H1 (cell line): ENCODE measurements at regions not wholly inside any gene's neighbourhood (a gene's known extent, or its start where the extent isn't known, plus 50 kb on each side); places are given as distances from the start of the nearest gene placed in this dataset.

Experiments used
- CTCF ChIA-PET: fragments of 300-600 bp; sonication (Branson Sonifier 250); formaldehyde crosslinking; loops from one replicate; lab custom pipeline; 2021; ENCODE audit not compliant: partially characterized antibody; lab: Charles Lee
- POLR2A ChIA-PET: fragments of 300-600 bp; sonication (Branson Sonifier 250); formaldehyde crosslinking; loops from one replicate; lab custom pipeline; 2021; ENCODE audit warnings: inconsistent platforms; ENCODE audit not compliant: partially characterized antibody; lab: Charles Lee
- DNase-seq, 2 experiments: peaks; one replicate each; pipeline versions ENCODE4 v3.0.0 to v3.0.0-alpha.2; 2010 to 2022; ENCODE audit warnings: low spot score in 2 of 2, low read depth in 1 of 2, mixed read lengths in 1 of 2
- FAIRE-seq: peaks from 2 replicates; lab custom pipeline; 2011; peaks lifted over from hg19 to GRCh38; lab: Jason Lieb, UNC
- H2AFZ ChIP-seq: 2 replicates; pipeline ENCODE4 v1.8.1; 2012; ENCODE audit warnings: low read length, inconsistent platforms
- H2AK5ac ChIP-seq: 2 replicates; pipeline ENCODE4 v1.6.1; 2013; ENCODE audit warnings: low read depth, low read length
- H2BK120ac ChIP-seq: replicated peaks from 2 replicates; pipeline ENCODE3; 2013; ENCODE audit warnings: low read depth, low read length, inconsistent platforms
- H2BK12ac ChIP-seq: 2 replicates; pipeline ENCODE4 v1.6.1; 2013; ENCODE audit warnings: low read depth, low read length
- H2BK15ac ChIP-seq: 2 replicates; pipeline ENCODE4 v1.6.1; 2013; ENCODE audit warnings: low read length
- H2BK20ac ChIP-seq: 2 replicates; pipeline ENCODE4 v1.6.1; 2013; ENCODE audit warnings: low read length
- H2BK5ac ChIP-seq: 2 replicates; pipeline ENCODE4 v1.6.1; 2013; ENCODE audit warnings: low read depth, low read length
- H3K14ac ChIP-seq: 2 replicates; pipeline ENCODE4 v1.6.1; 2013; ENCODE audit warnings: inconsistent platforms; ENCODE audit not compliant: insufficient read length
- H3K18ac ChIP-seq: 2 replicates; pipeline ENCODE4 v1.6.1; 2013; ENCODE audit warnings: low read length; ENCODE audit errors: extremely low read depth
- H3K23ac ChIP-seq: 2 replicates; pipeline ENCODE4 v1.6.1; 2013; ENCODE audit warnings: inconsistent platforms; ENCODE audit not compliant: insufficient read length
- H3K23me2 ChIP-seq: 2 replicates; pipeline ENCODE4 v1.6.1; 2013; ENCODE audit warnings: low read depth, low read length
- H3K27ac ChIP-seq: 2 replicates; pipeline ENCODE4 v1.6.1; 2011; ENCODE audit warnings: low read depth, low read length, inconsistent platforms
- H3K27me3 ChIP-seq, 4 experiments: replicated peaks in 1 of 4; 1 replicate in 1 of 4; 2 replicates in 3 of 4; pipeline versions ENCODE4 v1.6.1 to v1.8.1; 2011 to 2013; ENCODE audit warnings: low read length in 3 of 4, mild to moderate bottlenecking in 3 of 4, inconsistent platforms in 2 of 4, mixed read lengths in 2 of 4, moderate library complexity in 1 of 4; ENCODE audit not compliant: control insufficient read depth in 3 of 4, insufficient read depth in 3 of 4; ENCODE audit errors: extremely low read depth in 1 of 4
- H3K36me3 ChIP-seq, 4 experiments: 2 replicates each; pipeline versions ENCODE4 v1.6.1 to v1.8.1; 2011 to 2013; ENCODE audit warnings: mild to moderate bottlenecking in 4 of 4, low read length in 3 of 4, moderate library complexity in 2 of 4, control low read depth in 1 of 4, inconsistent platforms in 1 of 4; ENCODE audit not compliant: insufficient read depth in 4 of 4, control insufficient read depth in 2 of 4
- H3K4ac ChIP-seq: replicated peaks from 2 replicates; pipeline ENCODE3; 2013; ENCODE audit warnings: low read length, low read depth, mixed read lengths, inconsistent platforms; ENCODE audit not compliant: insufficient read length
- H3K4me1 ChIP-seq, 4 experiments: replicated peaks in 1 of 4; 1 replicate in 1 of 4; 2 replicates in 3 of 4; pipeline versions ENCODE4 v1.6.1 to v1.8.1; 2011 to 2013; ENCODE audit warnings: low read length in 3 of 4, inconsistent platforms in 2 of 4, mixed read lengths in 1 of 4; ENCODE audit not compliant: insufficient read depth in 4 of 4, control insufficient read depth in 3 of 4
- H3K4me2 ChIP-seq, 2 experiments: 2 replicates each; pipeline versions ENCODE4 v1.6.1 to v1.8.1; 2011 to 2013; ENCODE audit warnings: low read depth in 2 of 2, low read length in 2 of 2, control low read depth in 1 of 2, inconsistent platforms in 1 of 2, mild to moderate bottlenecking in 1 of 2; ENCODE audit not compliant: insufficient read depth in 1 of 2
- H3K4me3 ChIP-seq, 4 experiments: fragments of 200-600, 300-600 bp in 1 of 4; sonication (generic), shearing (Covaris generic), sonication (Bioruptor Twin) in 1 of 4; 2 replicates each; pipeline versions ENCODE4 v1.5.1 to v1.8.1; 2011 to 2016; ENCODE audit warnings: low read length in 4 of 4, low read depth in 3 of 4, control low read depth in 2 of 4, inconsistent platforms in 2 of 4, mild to moderate bottlenecking in 2 of 4, mixed read lengths in 1 of 4, moderate library complexity in 1 of 4; ENCODE audit not compliant: insufficient read depth in 2 of 4; ENCODE audit errors: extremely low read depth in 1 of 4
- H3K56ac ChIP-seq: replicated peaks from 2 replicates; pipeline ENCODE3; 2013; ENCODE audit warnings: low read depth, mild to moderate bottlenecking, mixed read lengths, low read length, inconsistent platforms; ENCODE audit not compliant: insufficient read length
- H3K79me1 ChIP-seq: 2 replicates; pipeline ENCODE4 v1.6.1; 2013; ENCODE audit warnings: low read depth, low read length, control low read depth
- H3K79me2 ChIP-seq, 2 experiments: 2 replicates each; pipeline versions ENCODE4 v1.6.1 to v1.8.1; 2012 to 2013; ENCODE audit warnings: low read length in 2 of 2, mild to moderate bottlenecking in 2 of 2, inconsistent platforms in 1 of 2; ENCODE audit not compliant: insufficient read depth in 2 of 2, control insufficient read depth in 1 of 2
- H3K9ac ChIP-seq, 4 experiments: replicated peaks in 1 of 4; 1 replicate in 1 of 4; 2 replicates in 3 of 4; pipeline versions ENCODE4 v1.6.1 to v1.8.1; 2011 to 2013; ENCODE audit warnings: low read depth in 3 of 4, low read length in 3 of 4, control low read depth in 2 of 4, mild to moderate bottlenecking in 2 of 4, moderate library complexity in 2 of 4, inconsistent platforms in 1 of 4; ENCODE audit errors: extremely low read depth in 1 of 4
- H3K9me3 ChIP-seq, 2 experiments: 2 replicates each; pipeline versions ENCODE4 v1.6.1 to v1.8.1; 2012 to 2013; ENCODE audit warnings: mild to moderate bottlenecking in 2 of 2, moderate library complexity in 2 of 2, control low read depth in 1 of 2, inconsistent platforms in 1 of 2, low read depth in 1 of 2, low read length in 1 of 2, mixed read lengths in 1 of 2; ENCODE audit not compliant: insufficient read depth in 2 of 2
- H4K20me1 ChIP-seq, 2 experiments: replicated peaks in 1 of 2; 2 replicates each; pipeline versions ENCODE3 to v1.8.1; 2011 to 2013; ENCODE audit warnings: inconsistent platforms in 2 of 2, low read length in 2 of 2, mild to moderate bottlenecking in 1 of 2; ENCODE audit not compliant: insufficient read depth in 2 of 2, control insufficient read depth in 1 of 2
- H4K5ac ChIP-seq: 2 replicates; pipeline ENCODE4 v1.6.1; 2013; ENCODE audit warnings: low read length, low read depth, mixed read lengths, inconsistent platforms; ENCODE audit not compliant: insufficient read length
- H4K8ac ChIP-seq: 2 replicates; pipeline ENCODE4 v1.8.0; 2013; ENCODE audit warnings: mild to moderate bottlenecking, moderate library complexity, low read length, inconsistent platforms; ENCODE audit not compliant: insufficient read depth; ENCODE audit errors: extremely low read depth
- H4K91ac ChIP-seq: replicated peaks from 2 replicates; pipeline ENCODE3; 2013; ENCODE audit warnings: low read length, mixed read lengths, inconsistent platforms; ENCODE audit not compliant: insufficient read length
- TEAD4 ChIP-seq: IDR thresholded peaks from 2 replicates; pipeline ENCODE4 v1.6.1; 2012; ENCODE audit warnings: low read depth, low read length, inconsistent platforms, mixed read lengths
- WGBS, 2 experiments: shearing (Covaris generic) in 1 of 2; methylation state at CpG; one replicate each; pipeline versions ENCODE4 v1.1.6 to v1.1.7; 2013 to 2015; ENCODE audit warnings: low lambda C conversion rate in 2 of 2, mixed read lengths in 2 of 2, inconsistent platforms in 1 of 2, low coverage in 1 of 2, missing lambda C conversion rate in 1 of 2; ENCODE audit not compliant: insufficient replicate concordance in 2 of 2, insufficient coverage in 1 of 2, insufficient read length in 1 of 2; ENCODE audit errors: extremely low coverage in 1 of 2, missing lambda C conversion rate in 1 of 2; 5-methylcytosine and 5-hydroxymethylcytosine counted together
- TF ChIP-seq, protein P1 (sequence below): IDR thresholded peaks from 2 replicates; pipeline ENCODE4 v1.6.1; 2011; ENCODE audit warnings: low read length, improper control_type of control experiment

- Histone ChIP-seq H3K4me2 (no peak overlapping the region), H3K23me2 (no peaks in the 10 kb centered on the region)
- no peak for TF ChIP-seq TEAD4
- TF ChIP-seq, protein P1, sequence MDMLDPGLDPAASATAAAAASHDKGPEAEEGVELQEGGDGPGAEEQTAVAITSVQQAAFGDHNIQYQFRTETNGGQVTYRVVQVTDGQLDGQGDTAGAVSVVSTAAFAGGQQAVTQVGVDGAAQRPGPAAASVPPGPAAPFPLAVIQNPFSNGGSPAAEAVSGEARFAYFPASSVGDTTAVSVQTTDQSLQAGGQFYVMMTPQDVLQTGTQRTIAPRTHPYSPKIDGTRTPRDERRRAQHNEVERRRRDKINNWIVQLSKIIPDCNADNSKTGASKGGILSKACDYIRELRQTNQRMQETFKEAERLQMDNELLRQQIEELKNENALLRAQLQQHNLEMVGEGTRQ = no peak
These were observed 430.1 kb downstream of the FBXO15 start for GRCh38 chr18:73717570-73717969.

More at GRCh38 chr18:73717570-73717969, 430.1 kb downstream of the FBXO15 start:
- no peak overlapping the region for H2BK12ac ChIP-seq
- H3K9me3 ChIP-seq = no peaks in the 10 kb centered on the region
- DNase-seq (no peak), FAIRE-seq (no peak)
- H3K36me3 ChIP-seq = no peaks in the 10 kb centered on the region
- H2BK120ac ChIP-seq = no peak overlapping the region
- H3K27ac ChIP-seq = no peak overlapping the region
- no peak overlapping the region for H4K91ac ChIP-seq
- POLR2A ChIA-PET = no interaction called here
- H3K18ac ChIP-seq = no peak overlapping the region
- H4K20me1 ChIP-seq = no peaks in the 10 kb centered on the region
- H2BK20ac ChIP-seq = no peak overlapping the region
- H4K8ac ChIP-seq = no peak overlapping the region
- H3K4me1 ChIP-seq = no peaks in the 10 kb centered on the region
- H3K56ac ChIP-seq = no peak overlapping the region
- no peak overlapping the region for H3K14ac ChIP-seq
- WGBS, 2 experiments = 100% methylated on average over 1 of the region's 1 CpG; no CpG with 5 or more reads in 1 of the 2 experiments
- CTCF ChIA-PET = interaction anchor here (1.6 kb wide), 1 partner anchor 14 kb away, joined by 3 read pairs; no protein-coding TSS in a partner anchor
- no peak overlapping the region for H2BK5ac ChIP-seq
- H3K4ac ChIP-seq = no peak overlapping the region
- no peaks in the 10 kb centered on the region for H3K27me3 ChIP-seq
- no peak overlapping the region for H3K23ac ChIP-seq
- no peak overlapping the region for H2BK15ac ChIP-seq
- no peak overlapping the region for H4K5ac ChIP-seq
- H2AFZ ChIP-seq = no peak overlapping the region
- H2AK5ac ChIP-seq = no peak overlapping the region
- H3K79me2 ChIP-seq = no peaks in the 10 kb centered on the region
- H3K4me3 ChIP-seq = no peak overlapping the region
- H3K79me1 ChIP-seq = no peaks in the 10 kb centered on the region
- H3K9ac ChIP-seq = no peak overlapping the region
